HG03280 (cell line): ENCODE measurements at regions not wholly inside any gene's neighbourhood (a gene's known extent, or its start where the extent isn't known, plus 50 kb on each side); places are given as distances from the start of the nearest gene placed in this dataset.
"Not testable (repeated sequence)": the region's sequence is repeated elsewhere in the genome, so short reads cannot be mapped to it uniquely, and the experiment has no call there.

Experiments
- ATAC-seq: cut with Tn5 transposase; IDR thresholded peaks from one replicate; pipeline ENCODE4 v1.9.1; 2021; ENCODE audit warnings: mild to moderate bottlenecking, moderate library complexity; ENCODE audit not compliant: unreplicated experiment

DNA sequence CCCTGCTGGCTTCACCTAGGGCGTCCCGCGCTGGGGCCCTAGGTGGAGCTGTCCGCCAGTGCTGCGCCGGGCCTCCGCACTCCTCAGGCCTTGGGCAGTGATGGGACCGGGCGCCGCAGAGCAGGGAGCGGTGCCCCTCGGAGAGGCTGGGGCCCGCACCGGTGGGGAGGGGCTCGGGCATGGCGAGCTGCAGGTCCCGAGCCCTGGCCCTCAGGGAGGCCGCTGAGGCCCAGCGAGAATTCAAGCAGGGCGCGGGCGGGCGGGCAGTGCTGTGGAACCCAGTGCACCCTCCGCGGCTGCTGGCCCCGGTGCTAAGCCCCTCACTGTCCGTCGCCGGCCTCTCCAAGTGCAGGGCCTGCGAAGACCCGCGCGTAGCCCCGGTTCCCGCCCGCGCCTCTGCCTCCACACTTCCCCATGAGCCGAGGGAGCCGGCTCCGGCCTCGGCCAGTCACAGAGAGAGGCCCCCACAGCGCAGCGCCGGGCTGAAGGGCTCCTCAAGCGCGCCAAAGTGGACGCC, 565.1 kb upstream of the NDST4 start:
- ATAC-seq, result no peak

DNA sequence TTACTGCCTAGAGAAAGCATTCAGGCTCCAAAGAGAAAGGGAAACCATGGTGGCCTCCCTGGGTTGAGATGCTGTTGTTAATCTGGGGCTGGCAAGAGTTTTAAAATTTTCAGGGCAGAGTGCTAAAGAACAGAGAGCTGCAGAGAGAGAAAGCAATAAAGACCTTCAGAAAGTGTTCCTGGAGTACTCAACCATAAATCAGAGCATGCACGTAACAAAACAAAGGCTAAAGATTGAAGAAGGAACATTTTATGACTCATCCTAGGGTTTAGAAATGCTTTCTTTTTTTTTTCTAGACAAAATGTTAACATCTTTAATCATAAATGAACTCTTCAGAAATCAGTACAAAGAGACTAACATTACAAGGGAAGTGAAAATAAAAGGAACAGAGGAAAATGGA, 562.3 kb upstream of the NDST4 start:
- no peak for ATAC-seq

DNA sequence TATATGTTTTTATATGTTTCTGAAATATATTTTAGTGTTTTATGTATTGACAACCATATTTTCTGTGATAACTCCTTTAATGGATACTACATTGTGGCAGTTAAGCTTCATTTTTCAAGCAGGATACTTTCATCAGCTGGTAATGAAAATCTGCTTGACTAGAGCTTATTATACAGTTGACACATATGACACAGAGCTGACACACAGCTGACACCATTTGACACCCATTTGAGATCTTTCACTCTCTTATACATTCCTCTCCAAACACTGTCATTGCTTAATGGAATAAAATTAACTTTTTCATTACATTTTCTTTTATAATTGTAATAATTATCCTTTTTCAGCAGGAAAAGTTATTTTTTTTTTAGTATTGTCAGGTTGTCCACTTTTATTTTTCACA, 561.1 kb upstream of the NDST4 start:
- no peak for ATAC-seq

DNA sequence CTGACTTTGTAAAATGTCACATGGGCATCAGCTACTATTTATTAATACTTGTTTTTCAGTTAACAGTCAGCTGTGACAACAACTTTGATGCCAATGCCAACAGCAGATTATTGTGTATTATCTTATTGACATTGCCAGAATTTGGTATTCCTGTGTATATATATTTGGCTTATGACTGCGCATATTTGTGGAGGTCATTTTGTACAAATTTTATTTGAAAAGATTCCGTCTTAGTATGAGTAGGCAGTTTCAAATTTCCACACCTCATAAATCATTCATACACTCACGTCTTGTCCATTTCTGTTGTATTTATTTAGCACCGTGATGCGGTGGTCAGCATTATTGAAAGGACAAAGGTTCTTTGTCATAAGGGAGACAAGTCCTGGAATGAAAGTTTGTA, 558.2 kb upstream of the NDST4 start:
- ATAC-seq, result no peak

DNA sequence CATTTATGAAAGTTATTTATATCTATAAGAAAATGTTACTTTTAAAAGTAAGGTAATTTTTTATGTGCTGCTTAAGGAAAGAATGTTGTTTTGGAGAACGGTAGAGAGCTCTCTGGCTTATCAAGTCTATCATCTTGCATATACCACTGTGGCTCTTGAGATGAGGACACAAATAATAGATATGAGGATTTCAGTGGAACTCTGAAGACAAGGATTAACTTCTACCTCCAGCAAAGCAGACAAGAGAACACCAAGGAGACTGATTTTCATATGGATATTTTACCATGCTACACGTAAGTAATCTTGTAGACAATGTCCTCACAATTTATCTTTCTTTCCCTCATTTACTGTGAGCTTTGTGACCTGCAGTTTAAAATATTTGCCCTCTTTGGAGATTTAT, 557.5 kb upstream of the NDST4 start:
- ATAC-seq, result no peak

DNA sequence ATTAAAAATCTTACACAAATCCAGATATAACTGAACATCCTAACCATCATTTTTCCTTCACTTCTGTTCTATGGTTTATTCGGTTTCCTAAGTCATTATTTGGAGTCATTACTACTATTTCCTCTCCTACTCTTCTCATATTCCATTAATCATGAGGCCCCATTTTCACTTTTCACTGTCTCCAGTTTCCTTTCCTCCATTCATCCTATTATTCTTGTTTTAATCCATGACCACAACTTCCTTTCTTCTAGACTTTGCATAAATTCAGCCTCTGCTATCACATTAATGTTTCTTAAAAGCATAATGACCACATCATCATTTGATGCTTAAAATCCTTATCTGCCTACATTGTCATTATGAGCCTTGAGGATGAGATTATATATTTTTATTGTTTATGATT, 555.0 kb upstream of the NDST4 start:
- no peak for ATAC-seq

DNA sequence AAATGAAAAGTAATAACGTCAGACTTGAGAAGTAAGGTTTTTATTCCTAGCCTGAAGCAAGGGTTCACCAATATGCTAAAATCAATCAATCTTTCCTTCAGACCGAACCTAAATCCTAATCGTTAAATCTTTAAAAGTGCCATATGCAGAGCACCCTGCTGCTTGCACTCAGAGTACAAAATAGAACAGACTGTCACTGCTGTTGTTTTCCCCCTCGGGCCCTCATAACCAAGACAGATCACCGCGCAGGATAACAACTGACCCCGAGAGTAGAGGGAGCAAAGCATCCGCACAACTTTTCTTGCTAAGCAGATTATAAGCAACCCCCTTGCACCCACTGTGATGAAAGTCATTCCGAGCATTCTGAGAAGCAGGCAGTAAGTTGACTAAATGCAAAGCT, 550.9 kb upstream of the NDST4 start:
- no peak for ATAC-seq

DNA sequence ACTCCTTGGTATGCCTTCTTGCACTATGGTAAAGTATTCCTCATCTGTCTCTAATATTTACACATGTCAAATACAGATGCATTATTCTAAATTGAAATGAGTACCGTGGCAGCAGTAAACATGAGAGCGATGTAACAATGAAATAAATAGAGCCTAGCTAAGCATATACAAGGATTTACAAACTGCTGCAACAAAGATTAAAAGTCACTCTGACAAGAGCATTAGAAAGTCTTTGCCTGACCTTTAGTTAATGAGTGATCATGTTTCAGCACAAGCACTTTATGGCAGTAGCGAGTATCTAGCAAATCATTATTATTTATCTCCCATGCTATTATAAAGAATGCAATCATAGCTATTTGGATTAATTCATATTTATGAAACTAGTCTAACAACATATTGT, 547.0 kb upstream of the NDST4 start:
- ATAC-seq, result no peak

DNA sequence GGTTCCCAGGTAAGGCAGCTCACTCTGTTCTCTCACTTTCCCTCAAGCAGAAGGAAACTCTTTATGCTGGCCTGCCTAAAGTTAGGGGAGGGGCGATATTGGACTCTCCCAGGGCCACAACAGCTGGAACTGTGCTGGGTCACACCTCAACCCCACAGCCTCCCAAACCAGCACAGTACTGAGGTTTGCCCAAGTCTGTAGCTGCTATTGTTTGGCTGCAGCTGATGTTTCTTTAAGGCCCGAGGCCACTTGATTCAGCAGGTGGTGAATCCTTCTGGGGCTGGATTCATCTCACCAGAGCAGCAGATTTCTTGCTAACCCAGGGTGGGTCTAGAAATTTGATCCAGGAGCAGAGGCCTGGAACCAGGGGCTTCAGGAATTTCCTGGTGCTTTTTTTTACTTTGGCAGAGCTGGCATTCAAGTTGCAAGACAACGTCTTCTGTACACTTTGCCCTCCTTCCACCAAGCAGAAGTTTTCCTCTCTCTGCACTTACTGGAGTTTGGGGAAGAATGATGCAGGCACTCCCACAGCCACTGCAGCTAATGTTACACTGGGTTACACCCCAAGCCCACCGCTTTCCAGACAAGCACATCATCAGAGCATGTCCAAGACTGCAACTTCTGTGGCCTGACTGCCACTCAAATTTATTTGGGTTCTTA, 544.7 kb upstream of the NDST4 start:
- no peak for ATAC-seq

DNA sequence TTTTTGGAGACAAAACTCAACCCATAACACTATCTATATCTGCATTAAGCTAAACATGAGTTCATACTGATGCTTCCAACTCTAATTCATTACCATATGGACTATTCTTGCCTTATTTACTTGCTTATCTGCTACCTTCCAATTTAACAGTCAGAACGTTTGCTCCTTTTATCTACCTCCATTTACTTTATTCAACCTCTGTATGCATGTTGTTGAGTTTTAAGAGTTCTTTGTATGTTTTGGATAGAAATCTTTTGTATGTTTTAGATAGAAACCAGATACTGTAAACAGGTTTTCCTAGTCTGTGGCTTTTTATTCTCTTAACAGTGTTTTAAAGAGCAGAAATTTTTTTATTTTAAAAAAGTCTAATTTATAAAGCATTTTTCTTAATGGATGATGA, 542.2 kb upstream of the NDST4 start:
- ATAC-seq, result no peak

DNA sequence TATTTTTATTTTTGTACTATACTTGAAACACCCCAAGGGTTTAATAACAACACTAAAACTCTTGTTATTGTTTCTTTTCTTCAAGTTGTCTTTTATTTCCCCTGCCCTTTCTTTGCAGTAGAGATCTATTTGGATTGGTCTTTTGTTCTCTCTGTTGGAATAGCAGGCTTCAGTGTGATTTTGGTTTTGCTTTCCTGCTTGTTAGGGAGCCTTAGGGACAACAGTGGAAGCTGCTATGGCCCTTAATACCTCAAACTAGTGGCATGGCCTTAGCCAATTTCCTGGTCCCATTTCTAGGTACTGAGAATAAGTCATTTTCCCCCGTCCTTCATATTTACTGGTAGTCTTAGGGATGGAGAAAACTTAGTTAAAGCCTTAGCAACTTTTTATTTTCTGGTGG, 535.4 kb upstream of the NDST4 start:
- ATAC-seq, result no peak

DNA sequence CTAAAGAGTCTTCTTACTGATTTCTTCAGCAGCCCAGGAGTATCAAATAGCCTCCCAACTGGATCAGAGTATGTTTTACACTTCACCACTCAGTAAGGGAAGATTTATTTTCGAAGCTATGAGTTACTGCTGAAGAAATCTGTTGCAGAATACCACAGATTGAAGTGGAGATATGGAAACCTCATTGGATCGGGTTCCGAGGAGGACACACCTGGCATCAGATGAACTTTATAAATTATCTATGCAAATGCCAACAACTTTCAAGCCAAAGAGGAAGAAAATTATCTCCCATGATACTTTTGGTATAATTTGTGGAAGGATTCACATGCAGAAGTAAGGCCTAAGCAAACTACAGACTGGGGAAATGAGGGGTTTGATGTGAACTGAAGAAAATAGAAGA, 515.9 kb upstream of the NDST4 start:
- no peak for ATAC-seq

DNA sequence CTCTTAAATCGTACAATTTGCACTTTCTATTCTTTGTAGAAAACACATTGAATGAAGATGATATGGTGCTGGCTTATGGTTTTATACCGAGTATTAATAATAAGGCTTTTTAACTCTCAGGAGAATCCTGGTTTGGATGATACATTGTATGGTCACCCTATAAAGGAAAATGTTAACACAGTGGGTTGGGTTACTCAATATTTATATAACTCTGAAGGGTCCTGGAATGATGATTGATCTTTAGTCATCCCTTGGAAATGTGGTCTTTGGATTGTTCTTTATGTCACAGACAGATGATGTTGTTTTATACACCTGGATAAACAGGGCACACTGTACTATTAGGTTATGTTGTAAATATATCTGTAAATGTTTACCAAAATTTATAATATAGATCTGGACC, 496.2 kb upstream of the NDST4 start:
- no peak for ATAC-seq

DNA sequence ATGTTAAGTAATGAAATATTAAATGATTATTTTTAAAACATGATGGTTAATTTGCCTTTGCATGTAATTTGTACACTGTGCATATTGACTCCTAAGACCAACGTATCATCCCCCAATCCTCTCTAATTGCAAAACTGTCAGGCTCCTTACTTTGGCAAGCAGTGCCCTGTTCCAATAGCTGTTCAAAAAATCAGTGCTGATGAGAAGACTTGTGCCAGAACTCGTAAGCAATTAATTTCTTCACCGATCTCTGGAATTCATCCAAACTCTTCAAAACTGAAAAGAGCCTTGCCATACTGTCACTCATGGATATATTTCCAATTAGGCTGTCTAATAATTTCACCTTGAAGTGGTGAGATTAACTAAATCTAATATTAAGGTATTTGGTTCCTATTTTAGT, 493.9 kb upstream of the NDST4 start:
- ATAC-seq, result no peak

DNA sequence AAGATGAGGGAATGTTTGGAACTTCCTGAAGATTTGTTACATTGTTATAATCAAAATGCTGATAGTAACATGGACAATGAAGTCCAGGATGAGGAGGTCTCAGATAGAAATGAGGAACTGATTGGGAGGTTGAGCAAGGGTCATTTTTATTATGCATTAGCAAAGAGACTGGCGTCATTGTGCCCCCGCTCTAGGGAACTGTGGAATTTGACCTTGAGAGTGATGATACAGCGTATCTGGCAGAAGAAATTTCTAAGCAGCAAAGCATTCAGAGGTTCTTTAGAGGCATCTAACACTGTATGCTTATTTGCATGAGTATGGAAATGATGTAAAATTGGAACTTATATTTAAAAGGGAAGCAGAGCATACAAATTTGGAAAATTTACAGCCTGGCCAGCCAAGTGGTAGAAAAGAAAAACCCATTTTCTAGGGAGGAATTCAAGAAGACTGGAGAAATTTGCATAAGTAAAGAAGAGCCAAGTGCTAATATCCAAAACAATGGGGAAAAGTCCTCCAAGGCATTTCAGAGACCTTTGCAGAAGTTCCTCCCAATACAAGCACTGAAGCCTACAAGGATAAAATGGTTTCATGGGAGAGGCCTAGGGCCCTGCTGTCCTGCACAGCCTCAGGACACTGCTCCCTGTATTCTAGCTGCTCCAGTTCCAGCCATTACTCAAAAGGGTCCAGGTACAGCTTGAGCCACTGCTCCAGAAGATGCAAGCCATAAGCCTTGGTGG, 483.0 kb upstream of the NDST4 start:
- no peak for ATAC-seq

DNA sequence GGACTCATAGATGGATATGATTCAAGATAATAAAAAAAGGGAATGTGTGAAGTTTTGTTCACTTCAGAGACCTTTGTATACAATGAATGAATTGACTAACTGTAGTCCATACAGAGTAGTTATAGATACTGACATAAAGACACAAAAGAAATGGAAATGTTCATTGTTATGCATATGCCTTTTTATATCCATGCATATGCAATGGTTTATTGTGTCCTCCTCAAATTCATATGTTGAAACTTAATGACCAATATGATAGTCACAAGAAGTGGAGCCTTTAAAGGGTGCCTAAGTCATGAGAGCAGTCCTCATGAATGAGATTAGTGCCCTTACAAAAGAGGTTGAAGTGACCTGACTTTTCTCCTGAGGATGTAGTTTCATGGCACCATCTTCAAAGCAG, 467.5 kb upstream of the NDST4 start:
- no peak for ATAC-seq

DNA sequence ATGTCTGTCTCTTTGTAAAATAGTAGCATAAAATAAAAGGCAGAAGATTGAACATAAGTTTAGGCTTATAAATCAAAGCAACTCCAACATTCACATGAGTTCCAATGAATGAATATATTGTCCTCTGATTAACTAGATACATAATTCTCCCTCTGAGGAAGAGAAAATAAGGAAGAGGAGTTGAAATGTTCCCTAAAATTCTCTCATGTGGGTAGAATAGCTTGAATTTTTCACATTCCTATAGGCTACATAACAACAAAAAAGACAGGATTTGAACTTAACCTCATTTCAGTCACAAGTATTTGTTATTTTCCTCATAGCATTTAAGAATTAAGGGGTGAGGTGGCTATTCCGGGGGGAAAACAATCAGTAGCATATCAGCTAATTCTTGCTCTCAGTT, 462.4 kb upstream of the NDST4 start:
- no peak for ATAC-seq

DNA sequence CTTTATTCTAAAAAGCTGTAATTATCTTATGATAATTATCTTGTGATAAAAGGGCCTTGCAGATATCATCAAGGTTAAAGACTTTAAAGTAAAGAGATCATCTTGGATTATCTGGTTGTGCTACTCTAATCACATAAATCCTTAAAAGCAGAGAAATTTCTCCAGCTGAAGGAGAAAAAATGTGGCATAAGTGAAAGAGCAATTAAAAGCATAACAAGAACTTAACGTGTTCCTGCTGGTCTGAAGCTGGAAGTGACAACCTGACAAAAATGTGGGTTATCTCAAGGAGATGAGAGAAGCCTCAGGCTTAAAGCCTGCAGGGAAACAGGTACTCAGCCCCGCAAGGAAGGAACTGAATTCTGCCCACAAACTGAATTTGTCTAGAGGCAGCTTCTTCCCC, 449.1 kb upstream of the NDST4 start:
- ATAC-seq, result no peak

DNA sequence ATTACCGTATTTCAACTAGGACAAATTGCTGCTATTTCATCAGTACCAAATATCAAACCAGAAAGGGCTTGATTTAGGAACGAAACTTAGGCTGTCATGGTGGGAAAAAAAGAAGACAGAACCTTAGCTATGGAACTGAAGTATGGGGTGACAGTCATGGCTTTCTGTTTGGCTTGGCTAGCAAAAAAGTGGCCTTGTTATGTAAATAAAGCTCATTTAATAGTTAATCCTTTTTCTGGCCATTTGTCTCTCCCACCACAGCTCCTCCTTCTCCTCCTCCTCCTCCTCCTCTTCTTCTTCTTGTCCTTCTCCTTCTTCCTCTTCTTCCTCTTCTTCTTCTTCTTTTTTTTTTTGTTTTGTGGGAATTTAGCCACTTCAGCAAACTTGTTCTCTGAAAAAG, 434.7 kb upstream of the NDST4 start:
- no peak for ATAC-seq

DNA sequence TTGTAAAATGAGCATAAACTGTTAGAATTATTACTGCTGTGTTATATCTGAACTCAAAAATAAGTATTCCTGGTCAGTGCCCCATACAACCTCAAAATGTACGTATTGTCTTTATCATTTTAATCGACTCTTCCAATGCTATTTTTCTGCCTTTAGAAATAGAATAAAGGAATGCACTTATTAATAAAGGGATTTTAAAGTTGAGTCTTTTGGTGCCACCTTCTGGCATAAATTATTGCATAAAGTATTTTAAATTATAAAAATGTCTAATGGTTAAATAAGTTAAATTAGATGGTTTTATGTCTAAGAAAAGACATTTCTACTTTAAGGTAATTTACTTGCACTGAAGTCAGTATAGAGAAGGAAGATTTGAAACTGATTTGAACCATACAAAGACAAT, 424.0 kb upstream of the NDST4 start:
- ATAC-seq, result no peak

DNA sequence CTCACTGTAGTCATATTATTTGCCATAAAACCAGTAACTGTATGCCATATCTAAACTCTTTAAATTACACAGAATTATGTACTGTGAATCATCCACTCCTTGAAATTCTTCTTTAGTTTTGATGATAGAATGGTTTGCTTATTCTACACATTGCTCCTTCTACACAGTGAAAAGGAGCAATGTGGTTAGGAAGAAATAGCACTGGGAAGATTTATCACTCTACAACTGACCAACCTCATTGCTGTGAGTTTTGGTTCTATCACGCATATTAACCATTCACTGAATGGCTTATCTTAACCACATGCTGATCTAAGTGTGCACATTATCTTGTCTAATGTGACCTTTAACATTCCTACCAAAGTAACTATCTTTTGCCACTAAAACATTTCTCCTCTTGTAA, 415.7 kb upstream of the NDST4 start:
- no peak for ATAC-seq

DNA sequence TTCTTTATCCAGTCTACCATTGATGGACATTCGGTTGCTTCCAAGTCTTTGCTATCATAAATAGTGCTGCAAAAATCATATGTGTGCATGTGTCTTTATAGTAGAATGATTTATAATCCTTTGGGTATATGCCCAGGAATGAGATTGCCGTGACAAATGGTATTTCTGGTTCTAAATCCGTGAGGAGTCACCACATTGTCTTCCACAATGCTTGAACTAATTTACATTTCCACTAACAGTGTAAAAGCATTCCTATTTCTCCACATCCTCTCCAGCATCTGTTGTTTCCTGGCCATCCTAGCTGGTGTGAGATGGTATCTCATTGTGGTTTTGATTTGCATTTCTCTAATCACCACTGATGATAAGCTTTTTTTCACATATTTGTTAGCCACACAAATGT, 406.1 kb upstream of the NDST4 start:
- ATAC-seq, result not testable (repeated sequence)

DNA sequence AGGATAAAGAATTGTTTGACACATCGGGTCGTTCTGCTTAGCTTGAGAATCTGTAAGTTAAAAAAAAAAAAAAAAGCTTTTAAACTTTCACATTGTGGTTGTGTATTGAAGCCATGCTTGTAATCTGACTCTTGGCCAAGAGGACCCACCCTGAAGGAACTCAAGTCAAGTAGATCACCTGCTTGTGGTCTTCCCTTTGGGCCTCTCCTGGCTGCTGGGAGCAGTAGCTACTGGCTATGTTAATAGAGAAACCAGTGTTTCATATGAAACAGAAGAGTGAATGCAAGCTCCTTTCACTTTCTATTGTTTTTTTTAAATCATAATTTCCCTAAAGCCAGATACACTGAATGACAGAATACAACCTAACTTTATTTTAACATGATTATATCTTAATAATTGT, 402.4 kb upstream of the NDST4 start:
- ATAC-seq, result peak; percentile 93
